Calu3 (cell line): ENCODE measurements at regions not wholly inside any gene's neighbourhood (a gene's known extent, or its start where the extent isn't known, plus 50 kb on each side); places are given as distances from the start of the nearest gene placed in this dataset.
"Not testable (repeated sequence)": the region's sequence is repeated elsewhere in the genome, so short reads cannot be mapped to it uniquely, and the experiment has no call there.

ENCODE experiments used
- BruUV-seq: library from RNA; stranded (reverse); fragments of 400-500 nt; replicated peaks from 2 replicates; lab custom pipeline; 2021; lab: Mats Ljungman, UMichigan
- CTCF ChIA-PET: fragments of 300-600 bp; sonication (Branson Sonifier 250); formaldehyde crosslinking; loops from one replicate; lab custom pipeline; 2022; ENCODE audit warnings: antibody characterized with exemption; lab: Charles Lee
- DNase-seq: peaks from one replicate; pipeline ENCODE4 v3.0.0; 2022
- H3K27ac Mint-ChIP-seq: one replicate; pipeline ENCODE4 v1.8.0; 2022; ENCODE audit warnings: mixed read lengths; ENCODE audit not compliant: unreplicated experiment
- H3K27me3 Mint-ChIP-seq: one replicate; pipeline ENCODE4 v1.8.0; 2022; ENCODE audit warnings: mixed read lengths; ENCODE audit not compliant: unreplicated experiment
- H3K36me3 Mint-ChIP-seq: one replicate; pipeline ENCODE4 v1.8.0; 2022; ENCODE audit warnings: mild to moderate bottlenecking, moderate library complexity, mixed read lengths; ENCODE audit not compliant: insufficient read depth, unreplicated experiment
- H3K4me1 Mint-ChIP-seq: one replicate; pipeline ENCODE4 v1.8.0; 2022; ENCODE audit warnings: mild to moderate bottlenecking, low read depth, mixed read lengths; ENCODE audit not compliant: unreplicated experiment
- H3K4me3 Mint-ChIP-seq: one replicate; pipeline ENCODE4 v1.8.0; 2022; ENCODE audit warnings: mild to moderate bottlenecking, low read depth, moderate library complexity, mixed read lengths; ENCODE audit not compliant: unreplicated experiment
- H3K9me3 Mint-ChIP-seq: one replicate; pipeline ENCODE4 v1.8.0; 2022; ENCODE audit warnings: low read depth, mixed read lengths; ENCODE audit not compliant: unreplicated experiment
- CTCF ChIP-seq: fragments of 200-600 bp; IDR thresholded peaks from one replicate; pipeline ENCODE4 v1.8.0; 2022; ENCODE audit warnings: antibody characterized with exemption; ENCODE audit not compliant: unreplicated experiment
- intact Hi-C: fragments of 100-400 bp; cut with micrococcal nuclease; formaldehyde crosslinking; loops from one replicate; pipeline ENCODE4 v1.10.0; 2022; ENCODE audit not compliant: unreplicated experiment

GRCh38 chr1:232142403-232143314, 487.3 kb downstream of the SIPA1L2 start:
- Mint-ChIP-seq H3K4me3 (no peak overlapping the region), H3K4me1 (no peaks in the 10 kb centered on the region), H3K27ac (no peak overlapping the region), H3K27me3 (no peaks in the 10 kb centered on the region), H3K9me3 (peaks cover 5% of the 10 kb centered on the region), H3K36me3 (no peaks in the 10 kb centered on the region)
- DNase-seq: no peak
- no peak for TF ChIP-seq CTCF
- CTCF ChIA-PET: no interaction called here
- intact Hi-C loops: no loop called here
- BruUV-seq: no TSS peak

- intact Hi-C loops, CTCF ChIA-PET: not testable (repeated sequence)
These were observed 488.8 kb downstream of the SIPA1L2 start for GRCh38 chr1:232141167-232141448.

DNA sequence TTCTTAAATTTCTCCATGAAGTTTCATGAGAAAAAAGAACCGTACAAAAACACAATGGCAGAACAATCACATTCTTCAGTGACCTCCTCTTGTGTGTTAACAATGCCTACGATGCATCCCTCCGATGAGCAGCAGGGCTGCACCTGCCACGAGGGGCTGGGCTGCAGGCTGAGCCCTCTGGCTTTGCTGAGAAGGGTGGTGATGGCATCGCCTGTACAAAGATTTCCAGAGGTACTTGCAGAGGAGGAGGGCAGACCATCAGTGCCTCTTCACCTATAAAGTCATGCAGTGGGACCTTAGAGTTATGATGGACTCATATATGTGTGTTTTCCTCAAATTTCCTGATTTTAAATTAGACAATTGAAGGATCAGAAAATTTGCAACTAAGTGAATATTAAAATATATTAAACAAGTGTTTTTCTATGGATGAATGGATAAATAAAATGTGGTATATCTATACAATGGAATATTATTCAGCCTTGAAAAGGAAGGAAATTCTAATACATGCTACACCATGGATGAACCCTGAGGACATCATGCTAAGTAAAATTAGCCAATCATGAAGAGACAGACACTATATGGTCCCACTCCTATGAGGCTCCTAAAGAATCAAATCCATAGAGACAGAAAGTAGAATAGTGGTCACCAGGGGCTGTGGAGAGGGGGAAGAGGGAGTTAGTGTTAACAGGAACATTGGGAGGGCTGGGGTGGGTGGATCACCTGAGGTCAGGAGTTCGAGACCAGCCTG, 489.3 kb downstream of the SIPA1L2 start:
- Mint-ChIP-seq H3K36me3 (no peaks in the 10 kb centered on the region), H3K27ac (no peak overlapping the region), H3K4me3 (no peak overlapping the region), H3K9me3 (no peaks in the 10 kb centered on the region), H3K4me1 (no peaks in the 10 kb centered on the region), H3K27me3 (no peaks in the 10 kb centered on the region)
- CTCF ChIA-PET: no interaction called here
- no TSS peak for BruUV-seq
- DNase-seq: no peak
- intact Hi-C loops: no loop called here
- TF ChIP-seq CTCF: no peak

More at GRCh38 chr1:232141167-232141448, 488.8 kb downstream of the SIPA1L2 start:
- DNase-seq, H3K4me3 Mint-ChIP-seq, H3K9me3 Mint-ChIP-seq, H3K27ac Mint-ChIP-seq, H3K27me3 Mint-ChIP-seq, BruUV-seq, H3K36me3 Mint-ChIP-seq, H3K4me1 Mint-ChIP-seq: not testable (repeated sequence)

GRCh38 chr1:232139444-232139843, 490.5 kb downstream of the SIPA1L2 start:
- Mint-ChIP-seq H3K4me1 (no peaks in the 10 kb centered on the region), H3K27ac (no peak overlapping the region), H3K27me3 (no peaks in the 10 kb centered on the region), H3K9me3 (no peaks in the 10 kb centered on the region), H3K36me3 (no peaks in the 10 kb centered on the region), H3K4me3 (no peak overlapping the region)
- no TSS peak for BruUV-seq
- DNase-seq: no peak
- CTCF ChIA-PET: no interaction called here
- intact Hi-C loops: no loop called here
- no peak for TF ChIP-seq CTCF
